Globus pallidus (tissue), 1 donor: ENCODE measurements at regions not wholly inside any gene's neighbourhood (a gene's known extent, or its start where the extent isn't known, plus 50 kb on each side); places are given as distances from the start of the nearest gene placed in this dataset.

ENCODE experiments used
- DNase-seq: peaks from one replicate; pipeline ENCODE4 v3.0.0-alpha.2; 2015; ENCODE audit warnings: low spot score

- no peak for DNase-seq
Measured at GRCh38 chrX:794311-794710, 163.7 kb downstream of the SHOX start.

GRCh38 chrX:793216-793770 lies 162.7 kb downstream of the SHOX start:
- no peak for DNase-seq

- DNase-seq: no peak
Measured at GRCh38 chrX:791479-792034, 161.0 kb downstream of the SHOX start.

- DNase-seq: no peak
Measured at GRCh38 chrX:790783-791360, 160.3 kb downstream of the SHOX start.

- DNase-seq: no peak
Measured at GRCh38 chrX:790041-790506, 159.5 kb downstream of the SHOX start.

GRCh38 chrX:789096-789495 lies 158.5 kb downstream of the SHOX start:
- no peak for DNase-seq

GRCh38 chrX:786441-786881 lies 155.9 kb downstream of the SHOX start:
- no peak for DNase-seq

GRCh38 chrX:784829-785228 lies 154.2 kb downstream of the SHOX start:
- no peak for DNase-seq

- DNase-seq: no peak
Measured at GRCh38 chrX:781224-782204, 150.9 kb downstream of the SHOX start.

- DNase-seq: no peak
Measured at GRCh38 chrX:776529-777230, 146.1 kb downstream of the SHOX start.

GRCh38 chrX:776061-776460 lies 145.5 kb downstream of the SHOX start:
- DNase-seq: no peak

GRCh38 chrX:774536-774935 lies 143.9 kb downstream of the SHOX start:
- DNase-seq: no peak

GRCh38 chrX:773292-774025 lies 142.9 kb downstream of the SHOX start:
- DNase-seq: no peak

GRCh38 chrX:771536-771935 lies 140.9 kb downstream of the SHOX start:
- no peak for DNase-seq

GRCh38 chrX:769796-770195 lies 139.2 kb downstream of the SHOX start:
- no peak for DNase-seq

GRCh38 chrX:768596-768995 lies 138.0 kb downstream of the SHOX start:
- no peak for DNase-seq

- no peak for DNase-seq
Measured at GRCh38 chrX:758917-759316, 128.3 kb downstream of the SHOX start.

- no peak for DNase-seq
Measured at GRCh38 chrX:750812-751211, 120.2 kb downstream of the SHOX start.

GRCh38 chrX:750263-750662 lies 119.7 kb downstream of the SHOX start:
- DNase-seq: no peak

- DNase-seq: no peak
Measured at GRCh38 chrX:747176-747575, 116.6 kb downstream of the SHOX start.

GRCh38 chrX:739611-740010 lies 109.0 kb downstream of the SHOX start:
- DNase-seq: no peak
